PC-3 (cell line): ENCODE measurements at regions not wholly inside any gene's neighbourhood (a gene's known extent, or its start where the extent isn't known, plus 50 kb on each side); places are given as distances from the start of the nearest gene placed in this dataset.

Source experiments
- ATAC-seq: fragments of 200-7000 bp; cut with Tn5 transposase; 2 replicates; pipeline ENCODE4 v1.9.1; 2020; ENCODE audit warnings: mild to moderate bottlenecking, moderate library complexity
- BruUV-seq: library from RNA; stranded (reverse); fragments of 400-500 nt; replicated peaks from 2 replicates; lab custom pipeline; 2021; lab: Mats Ljungman, UMichigan
- CTCF ChIA-PET: fragments of 300-600 bp; sonication (Branson Sonifier 250); formaldehyde crosslinking; loops from one replicate; lab custom pipeline; 2022; ENCODE audit warnings: antibody characterized with exemption; lab: Charles Lee
- POLR2A ChIA-PET: fragments of 300-600 bp; sonication (Branson Sonifier 250); formaldehyde crosslinking; loops from one replicate; lab custom pipeline; 2022; ENCODE audit warnings: antibody characterized with exemption; ENCODE audit not compliant: unreplicated experiment; lab: Charles Lee
- DNase-seq: peaks from one replicate; pipeline ENCODE4 v3.0.0-alpha.2; 2015
- H2AFZ ChIP-seq: fragments of 300-600 bp; sonication (generic); 2 replicates; pipeline ENCODE4 v1.6.0; 2016; ENCODE audit warnings: antibody characterized with exemption, low read length
- H3F3A ChIP-seq: fragments of 300-600 bp; sonication (generic); one replicate; pipeline ENCODE4 v1.6.0; 2017; ENCODE audit warnings: antibody characterized with exemption, low read length, control low read depth, mild to moderate bottlenecking; ENCODE audit not compliant: unreplicated experiment
- H3K27ac ChIP-seq: fragments of 300-600 bp; sonication (generic); 2 replicates; pipeline ENCODE4 v1.5.1; 2016; ENCODE audit warnings: mild to moderate bottlenecking, low read length
- H3K27me3 ChIP-seq: fragments of 300-600 bp; sonication (generic); 2 replicates; pipeline ENCODE4 v1.6.1; 2016; ENCODE audit warnings: low read length, mixed read lengths
- H3K36me3 ChIP-seq: fragments of 300-600 bp; sonication (generic); 2 replicates; pipeline ENCODE4 v1.6.1; 2016; ENCODE audit warnings: low read depth, mixed run types, low read length, mixed read lengths
- H3K4me1 ChIP-seq: fragments of 300-600 bp; sonication (generic); 2 replicates; pipeline ENCODE4 v1.5.1; 2016; ENCODE audit warnings: low read length; ENCODE audit not compliant: insufficient read depth
- H3K4me2 ChIP-seq: fragments of 300-600 bp; sonication (generic); 2 replicates; pipeline ENCODE4 v1.6.0; 2016; ENCODE audit warnings: low read length
- H3K4me3 ChIP-seq: fragments of 300-600 bp; sonication (generic); 2 replicates; pipeline ENCODE4 v1.5.1; 2016; ENCODE audit warnings: mild to moderate bottlenecking, low read length, mixed read lengths
- H3K79me2 ChIP-seq: fragments of 300-600 bp; sonication (generic); 2 replicates; pipeline ENCODE4 v1.6.1; 2017; ENCODE audit warnings: low read length, mixed read lengths
- H3K9ac ChIP-seq: fragments of 300-600 bp; sonication (generic); 2 replicates; pipeline ENCODE4 v1.6.0; 2016; ENCODE audit warnings: mild to moderate bottlenecking, low read length
- H3K9me2 ChIP-seq: fragments of 300-600 bp; sonication (generic); replicated peaks from 2 replicates; pipeline ENCODE4 v1.6.1; 2016; ENCODE audit warnings: mixed run types, low read length, mixed read lengths
- H3K9me3 ChIP-seq: fragments of 300-600 bp; sonication (generic); 2 replicates; pipeline ENCODE4 v1.6.1; 2016; ENCODE audit warnings: low read length, mixed read lengths
- H4K20me1 ChIP-seq: fragments of 300-600 bp; sonication (generic); 2 replicates; pipeline ENCODE4 v1.6.1; 2016; ENCODE audit warnings: low read length, mixed read lengths
- EZH2 ChIP-seq: fragments of 300-600 bp; sonication (generic); IDR thresholded peaks from one replicate; pipeline ENCODE4 v1.6.1; 2017; ENCODE audit warnings: antibody characterized with exemption, mild to moderate bottlenecking, low read length; ENCODE audit not compliant: unreplicated experiment
- EZH2phosphoT487 ChIP-seq: fragments of 300-600 bp; sonication (generic); IDR thresholded peaks from 2 replicates; pipeline ENCODE4 v1.6.1; 2018; ENCODE audit warnings: mild to moderate bottlenecking, antibody characterized with exemption, low read length, borderline replicate concordance
- intact Hi-C: fragments of 100-400 bp; cut with micrococcal nuclease; formaldehyde crosslinking; loops from 2 replicates; pipeline ENCODE4 v1.9.0; 2023
- TF ChIP-seq, protein P1 (sequence below): fragments of 300-600 bp; sonication (generic); conservative IDR thresholded peaks from 2 replicates; pipeline ENCODE4 v1.5.1; 2017; ENCODE audit warnings: antibody characterized with exemption, low read depth, mild to moderate bottlenecking, low read length

DNA sequence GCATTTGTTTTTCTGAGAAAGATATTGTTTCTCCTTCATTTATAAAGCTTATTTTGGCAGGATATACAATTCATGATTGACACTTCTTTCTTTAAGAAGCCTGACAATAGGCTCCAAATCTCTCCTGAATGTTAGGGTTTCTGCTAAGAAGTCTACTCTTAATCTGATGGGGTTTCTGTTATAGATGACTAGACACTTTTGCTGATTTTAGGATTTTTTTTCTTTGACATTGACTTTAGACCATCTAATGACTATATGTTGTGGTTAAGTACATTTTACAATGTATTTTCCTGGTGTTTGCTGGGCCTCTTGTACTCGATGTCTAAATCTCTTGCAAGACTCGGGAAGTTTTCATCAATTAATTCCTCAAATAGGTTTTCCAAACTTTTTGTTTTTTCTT lies 321.8 kb upstream of the SMIM30 start:
- Histone ChIP-seq H2AFZ (no peak overlapping the region), H3F3A (no peaks in the 10 kb centered on the region), H3K36me3 (no peaks in the 10 kb centered on the region), H3K9me3 (no peaks in the 10 kb centered on the region), H3K4me2 (no peak overlapping the region), H3K4me1 (no peaks in the 10 kb centered on the region), H3K27ac (no peak overlapping the region), H3K9ac (no peak overlapping the region), H3K79me2 (no peaks in the 10 kb centered on the region), H3K4me3 (no peak overlapping the region), H3K27me3 (no peaks in the 10 kb centered on the region), H3K9me2 (no peaks in the 10 kb centered on the region), H4K20me1 (no peaks in the 10 kb centered on the region)
- ChIA-PET POLR2A (no interaction called here), CTCF (no interaction called here)
- DNase-seq (no peak), ATAC-seq (no peak)
- TF ChIP-seq, protein P1, sequence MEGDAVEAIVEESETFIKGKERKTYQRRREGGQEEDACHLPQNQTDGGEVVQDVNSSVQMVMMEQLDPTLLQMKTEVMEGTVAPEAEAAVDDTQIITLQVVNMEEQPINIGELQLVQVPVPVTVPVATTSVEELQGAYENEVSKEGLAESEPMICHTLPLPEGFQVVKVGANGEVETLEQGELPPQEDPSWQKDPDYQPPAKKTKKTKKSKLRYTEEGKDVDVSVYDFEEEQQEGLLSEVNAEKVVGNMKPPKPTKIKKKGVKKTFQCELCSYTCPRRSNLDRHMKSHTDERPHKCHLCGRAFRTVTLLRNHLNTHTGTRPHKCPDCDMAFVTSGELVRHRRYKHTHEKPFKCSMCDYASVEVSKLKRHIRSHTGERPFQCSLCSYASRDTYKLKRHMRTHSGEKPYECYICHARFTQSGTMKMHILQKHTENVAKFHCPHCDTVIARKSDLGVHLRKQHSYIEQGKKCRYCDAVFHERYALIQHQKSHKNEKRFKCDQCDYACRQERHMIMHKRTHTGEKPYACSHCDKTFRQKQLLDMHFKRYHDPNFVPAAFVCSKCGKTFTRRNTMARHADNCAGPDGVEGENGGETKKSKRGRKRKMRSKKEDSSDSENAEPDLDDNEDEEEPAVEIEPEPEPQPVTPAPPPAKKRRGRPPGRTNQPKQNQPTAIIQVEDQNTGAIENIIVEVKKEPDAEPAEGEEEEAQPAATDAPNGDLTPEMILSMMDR: no peak
- no peak for TF ChIP-seq EZH2
- intact Hi-C loops: no loop called here
- no TSS peak for BruUV-seq

DNA sequence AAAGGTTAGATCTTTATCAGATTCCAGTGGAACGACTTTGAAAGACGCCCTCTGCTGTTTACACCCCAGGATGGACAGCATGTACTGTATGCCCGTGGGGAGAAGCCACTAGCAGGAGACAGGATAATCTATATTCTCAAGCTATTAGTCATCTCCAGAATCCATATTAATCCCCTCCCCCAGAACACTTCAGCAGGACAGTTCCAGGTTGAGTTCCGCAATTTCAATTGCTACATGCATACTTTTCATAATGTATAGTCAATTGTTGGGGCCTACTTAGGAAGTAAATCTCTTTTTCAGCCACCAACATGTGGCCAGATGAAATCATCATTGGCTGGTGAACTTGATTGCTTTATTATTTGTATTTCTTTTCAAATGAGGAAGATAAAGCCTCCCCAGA lies 313.1 kb upstream of the SMIM30 start:
- Histone ChIP-seq H3K4me3 (no peak overlapping the region), H3K9me2 (no peaks in the 10 kb centered on the region), H3K27ac (no peak overlapping the region), H3K27me3 (no peaks in the 10 kb centered on the region), H3K79me2 (no peaks in the 10 kb centered on the region), H3F3A (no peaks in the 10 kb centered on the region), H2AFZ (no peak overlapping the region), H3K4me1 (no peaks in the 10 kb centered on the region), H4K20me1 (no peaks in the 10 kb centered on the region), H3K9me3 (no peaks in the 10 kb centered on the region), H3K9ac (no peak overlapping the region), H3K36me3 (no peaks in the 10 kb centered on the region), H3K4me2 (no peak overlapping the region)
- POLR2A ChIA-PET: no interaction called here
- DNase-seq (no peak), ATAC-seq (no peak)
- BruUV-seq: no TSS peak
- CTCF ChIA-PET: no interaction called here
- TF ChIP-seq EZH2phosphoT487 (no peak), EZH2 (no peak)
- TF ChIP-seq, protein P1: no peak
- intact Hi-C loops: no loop called here

- intact Hi-C loops: loop anchor here (5.0 kb wide), 2 partner anchors 267 to 273 kb away; no protein-coding TSS in a partner anchor
- Histone ChIP-seq H3K27me3 (no peaks in the 10 kb centered on the region), H3F3A (no peaks in the 10 kb centered on the region), H3K79me2 (no peaks in the 10 kb centered on the region), H4K20me1 (no peaks in the 10 kb centered on the region), H3K36me3 (no peaks in the 10 kb centered on the region), H3K4me1 (no peaks in the 10 kb centered on the region; the same call in 1 of the 2 replicates), H3K9me2 (no peaks in the 10 kb centered on the region), H3K9me3 (no peaks in the 10 kb centered on the region), H2AFZ (no peak overlapping the region), H3K9ac (no peak overlapping the region), H3K27ac (no peak overlapping the region), H3K4me3 (no peak overlapping the region), H3K4me2 (no peak overlapping the region)
- DNase-seq: no peak
- no peak for ATAC-seq
- ChIA-PET POLR2A (no interaction called here), CTCF (no interaction called here)
- TF ChIP-seq, protein P1: no peak
- TF ChIP-seq EZH2phosphoT487 (no peak), EZH2 (no peak)
- no TSS peak for BruUV-seq
These were observed 305.9 kb upstream of the SMIM30 start for GRCh38 chr7:113424185-113424817.
